RWPE2 (cell line): ENCODE measurements at regions not wholly inside any gene's neighbourhood (a gene's known extent, or its start where the extent isn't known, plus 50 kb on each side); places are given as distances from the start of the nearest gene placed in this dataset.

Source experiments
- ATAC-seq: fragments of 200-7000 bp; cut with Tn5 transposase; 3 replicates; pipeline ENCODE4 v1.9.1; 2021; ENCODE audit warnings: low read depth
- DNase-seq: peaks from one replicate; pipeline ENCODE4 v3.0.0-alpha.2; 2020; ENCODE audit warnings: low spot score
- H3K27ac ChIP-seq: fragments of 450-650 bp; 2 replicates; pipeline ENCODE4 v1.5.1; 2017; ENCODE audit warnings: mild to moderate bottlenecking; ENCODE audit not compliant: poor library complexity, severe bottlenecking
- H3K27me3 ChIP-seq: fragments of 250-450 bp; sonication (Bioruptor Pico); 2 replicates; pipeline ENCODE4 v1.5.1; 2021; ENCODE audit warnings: mild to moderate bottlenecking, moderate library complexity; ENCODE audit not compliant: insufficient read depth, poor library complexity, severe bottlenecking
- H3K36me3 ChIP-seq: fragments of 250-450 bp; sonication (Bioruptor Pico); 2 replicates; pipeline ENCODE4 v1.5.1; 2020; ENCODE audit warnings: low read depth, mild to moderate bottlenecking, moderate library complexity
- H3K4me1 ChIP-seq: fragments of 250-450 bp; sonication (Bioruptor Pico); 2 replicates; pipeline ENCODE4 v1.5.1; 2021; ENCODE audit warnings: mild to moderate bottlenecking, moderate library complexity; ENCODE audit not compliant: insufficient read depth, poor library complexity, severe bottlenecking
- H3K4me3 ChIP-seq: fragments of 250-450 bp; sonication (Bioruptor Pico); 2 replicates; pipeline ENCODE4 v1.5.1; 2021; ENCODE audit warnings: mild to moderate bottlenecking, moderate library complexity; ENCODE audit not compliant: severe bottlenecking
- H3K9me3 ChIP-seq: fragments of 250-450 bp; sonication (Bioruptor Pico); 2 replicates; pipeline ENCODE4 v1.5.1; 2021; ENCODE audit warnings: mild to moderate bottlenecking, moderate library complexity; ENCODE audit not compliant: severe bottlenecking
- TF ChIP-seq, protein P1 (sequence below): fragments of 450-650 bp; IDR thresholded peaks from one replicate; pipeline ENCODE4 v1.5.1; 2017; ENCODE audit warnings: mild to moderate bottlenecking, moderate library complexity; ENCODE audit not compliant: poor library complexity, severe bottlenecking

DNA sequence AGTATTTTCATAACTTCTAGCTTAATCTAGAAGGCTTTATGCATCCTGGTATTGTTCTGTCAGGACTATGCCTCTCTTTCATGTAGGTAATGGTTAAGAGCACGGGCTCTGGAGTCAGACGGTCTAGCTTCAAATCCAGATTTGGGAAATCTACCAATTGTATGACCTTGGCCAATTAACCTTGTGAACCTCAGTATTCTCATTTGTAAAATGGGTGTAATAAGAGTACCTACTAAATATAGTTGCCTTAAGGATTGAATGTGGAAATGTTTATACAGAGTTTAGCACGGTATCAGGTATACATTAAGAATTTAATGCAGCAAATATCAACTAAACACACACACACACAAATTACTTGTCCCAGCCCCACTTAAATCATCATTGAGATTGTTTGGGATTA, 97.3 kb upstream of the RAB3GAP2 start:
- no peak for DNase-seq
- H3K27ac ChIP-seq = peak overlapping the region; percentile 69
- H3K9me3 ChIP-seq = no peaks in the 10 kb centered on the region
- TF ChIP-seq, protein P1, sequence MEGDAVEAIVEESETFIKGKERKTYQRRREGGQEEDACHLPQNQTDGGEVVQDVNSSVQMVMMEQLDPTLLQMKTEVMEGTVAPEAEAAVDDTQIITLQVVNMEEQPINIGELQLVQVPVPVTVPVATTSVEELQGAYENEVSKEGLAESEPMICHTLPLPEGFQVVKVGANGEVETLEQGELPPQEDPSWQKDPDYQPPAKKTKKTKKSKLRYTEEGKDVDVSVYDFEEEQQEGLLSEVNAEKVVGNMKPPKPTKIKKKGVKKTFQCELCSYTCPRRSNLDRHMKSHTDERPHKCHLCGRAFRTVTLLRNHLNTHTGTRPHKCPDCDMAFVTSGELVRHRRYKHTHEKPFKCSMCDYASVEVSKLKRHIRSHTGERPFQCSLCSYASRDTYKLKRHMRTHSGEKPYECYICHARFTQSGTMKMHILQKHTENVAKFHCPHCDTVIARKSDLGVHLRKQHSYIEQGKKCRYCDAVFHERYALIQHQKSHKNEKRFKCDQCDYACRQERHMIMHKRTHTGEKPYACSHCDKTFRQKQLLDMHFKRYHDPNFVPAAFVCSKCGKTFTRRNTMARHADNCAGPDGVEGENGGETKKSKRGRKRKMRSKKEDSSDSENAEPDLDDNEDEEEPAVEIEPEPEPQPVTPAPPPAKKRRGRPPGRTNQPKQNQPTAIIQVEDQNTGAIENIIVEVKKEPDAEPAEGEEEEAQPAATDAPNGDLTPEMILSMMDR = no peak
- no peak overlapping the region for H3K4me3 ChIP-seq
- H3K4me1 ChIP-seq = peaks cover 15% of the 10 kb centered on the region
- no peaks in the 10 kb centered on the region for H3K27me3 ChIP-seq
- H3K36me3 ChIP-seq = no peaks in the 10 kb centered on the region
- no peak for ATAC-seq

DNA sequence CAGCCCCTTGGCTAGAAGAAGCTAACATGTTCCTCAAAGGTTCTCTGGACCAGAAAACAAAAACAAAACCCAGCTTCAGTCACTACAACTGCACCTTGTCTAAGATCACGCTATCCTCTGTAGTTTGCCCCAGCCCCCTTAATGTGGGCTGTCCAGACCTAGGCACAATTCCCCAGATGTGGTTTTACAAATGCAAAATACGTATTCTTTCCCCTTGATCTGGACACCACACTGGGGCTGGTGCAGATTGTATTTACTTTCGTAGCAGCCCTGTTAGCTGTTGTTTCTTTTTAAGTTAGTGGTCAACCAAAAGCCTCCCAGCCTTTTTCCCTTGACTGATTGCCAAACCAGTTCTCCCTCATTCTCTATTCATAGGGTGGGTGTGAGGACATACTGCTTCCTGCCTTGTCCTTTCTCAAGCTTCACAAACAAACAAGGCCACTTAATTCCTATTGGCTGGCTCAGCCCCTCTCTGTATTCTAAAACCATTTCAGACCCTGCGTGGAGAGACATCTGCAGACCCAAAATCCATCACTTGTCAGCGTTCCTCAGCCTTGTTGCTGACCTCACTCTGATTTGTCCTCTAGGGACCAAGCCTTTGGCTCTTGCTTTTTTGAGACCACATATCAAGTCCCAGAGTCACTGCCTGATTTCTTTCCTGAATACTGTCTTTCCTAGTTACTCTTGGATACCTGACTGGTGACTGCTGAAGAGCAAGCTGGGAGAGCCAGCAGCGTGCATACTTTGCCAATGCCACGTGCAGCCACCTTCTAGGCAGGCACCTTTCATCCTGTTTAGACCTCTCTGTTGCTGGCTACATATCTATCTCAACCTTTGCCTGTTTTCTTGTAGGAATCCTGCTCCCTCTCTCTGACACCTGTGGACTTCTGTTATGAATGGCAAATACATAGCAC, 96.4 kb upstream of the RAB3GAP2 start:
- H3K4me1 ChIP-seq = peaks cover 15% of the 10 kb centered on the region
- TF ChIP-seq, protein P1 = no peak
- ATAC-seq (no peak), DNase-seq (no peak)
- H3K27ac ChIP-seq = peak overlapping the region; percentile 69
- no peaks in the 10 kb centered on the region for H3K36me3 ChIP-seq
- H3K27me3 ChIP-seq = no peaks in the 10 kb centered on the region
- H3K9me3 ChIP-seq = no peaks in the 10 kb centered on the region
- no peak overlapping the region for H3K4me3 ChIP-seq

DNA sequence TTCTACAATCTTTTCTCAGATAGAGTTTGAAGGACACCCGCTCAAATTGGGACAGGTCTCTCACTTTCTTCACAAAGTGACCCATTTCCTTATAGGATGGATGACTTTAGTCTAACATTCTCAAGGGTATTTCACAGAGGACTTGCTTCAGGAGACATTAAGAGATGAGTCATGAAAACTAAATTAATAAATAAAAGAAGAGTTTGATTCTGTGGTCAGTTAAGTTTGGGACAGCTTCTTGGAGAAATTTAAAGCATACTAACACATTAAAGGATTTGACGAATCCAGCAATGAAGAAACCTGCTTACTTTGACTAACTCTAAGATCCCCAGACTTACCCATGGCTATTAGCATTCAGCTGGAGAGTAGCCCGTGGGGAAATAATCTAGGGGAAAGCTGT, 95.6 kb upstream of the RAB3GAP2 start:
- Histone ChIP-seq H3K36me3 (no peaks in the 10 kb centered on the region), H3K9me3 (no peaks in the 10 kb centered on the region), H3K27me3 (no peaks in the 10 kb centered on the region), H3K4me3 (no peak overlapping the region), H3K4me1 (peaks cover 15% of the 10 kb centered on the region), H3K27ac (no peak overlapping the region)
- DNase-seq = no peak
- TF ChIP-seq, protein P1 = no peak
- no peak for ATAC-seq

DNA sequence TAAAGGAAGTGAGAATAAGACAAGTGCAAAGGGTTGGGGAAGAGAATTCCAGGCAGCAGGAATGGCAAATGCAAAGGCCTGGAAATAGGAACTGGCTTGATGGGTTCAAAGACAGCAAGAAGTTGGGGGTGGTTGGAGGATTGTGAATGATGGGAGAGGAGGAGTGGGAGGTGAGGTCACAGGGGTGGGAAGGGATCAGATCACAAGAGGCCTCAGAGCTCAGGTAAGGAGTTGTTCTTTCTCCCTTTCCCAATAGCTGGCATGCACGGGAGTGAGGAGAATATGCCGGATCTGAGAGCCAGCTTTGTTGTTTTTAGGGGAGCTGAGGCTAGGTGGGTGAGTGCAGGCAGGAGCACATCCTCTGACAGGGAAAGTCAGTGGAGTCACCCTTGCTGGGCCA, 94.0 kb upstream of the RAB3GAP2 start:
- no peak overlapping the region for H3K27ac ChIP-seq
- no peaks in the 10 kb centered on the region for H3K9me3 ChIP-seq
- no peak for DNase-seq
- no peaks in the 10 kb centered on the region for H3K36me3 ChIP-seq
- H3K27me3 ChIP-seq = no peaks in the 10 kb centered on the region
- H3K4me1 ChIP-seq = peaks cover 15% of the 10 kb centered on the region
- no peak for ATAC-seq
- TF ChIP-seq, protein P1 = no peak
- H3K4me3 ChIP-seq = no peak overlapping the region
